ENCODE measurements at regions not wholly inside any gene's neighbourhood (a gene's known extent, or its start where the extent isn't known, plus 50 kb on each side); places are given as distances from the start of the nearest gene placed in this dataset.
A peak's percentile ranks its signal among the peaks of the same experiment; 100 is the strongest.

GRCh38 chr5:168106008-168106761, 185.3 kb upstream of the WWC1 start:
- H3K4me3 Mint-ChIP-seq, result no peak overlapping the region
- H3K27me3 Mint-ChIP-seq, result peaks cover 14% of the 10 kb centered on the region
- no peaks in the 10 kb centered on the region for H3K36me3 Mint-ChIP-seq
- H3K27ac Mint-ChIP-seq, result no peak overlapping the region
- no peaks in the 10 kb centered on the region for H3K9me3 Mint-ChIP-seq
- H3K4me1 Mint-ChIP-seq, result no peaks in the 10 kb centered on the region
- no peak for DNase-seq

DNA sequence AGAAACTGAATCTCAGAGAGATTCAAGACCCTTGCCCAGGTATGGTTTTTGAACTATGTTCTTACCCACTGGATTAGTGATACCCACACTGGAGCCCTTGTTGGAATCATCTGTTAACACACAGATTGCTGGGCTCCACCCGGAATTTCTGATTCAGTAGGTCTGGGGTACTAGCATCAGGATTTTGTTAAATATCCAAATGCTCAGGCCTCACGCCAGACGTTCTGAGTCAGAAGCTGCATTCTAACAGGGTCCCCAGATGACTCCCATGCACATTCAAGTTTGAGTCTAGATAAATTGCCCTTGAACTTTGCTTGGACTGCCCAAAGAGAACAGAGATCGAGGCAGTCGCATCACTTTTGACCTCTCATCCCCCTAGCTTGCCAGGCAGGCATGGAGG, 182.0 kb upstream of the WWC1 start:
- Mint-ChIP-seq H3K36me3 (no peaks in the 10 kb centered on the region), H3K9me3 (no peaks in the 10 kb centered on the region), H3K27ac (no peak overlapping the region), H3K27me3 (peaks cover 25% of the 10 kb centered on the region), H3K4me1 (no peaks in the 10 kb centered on the region), H3K4me3 (no peak overlapping the region)
- DNase-seq, result no peak

DNA sequence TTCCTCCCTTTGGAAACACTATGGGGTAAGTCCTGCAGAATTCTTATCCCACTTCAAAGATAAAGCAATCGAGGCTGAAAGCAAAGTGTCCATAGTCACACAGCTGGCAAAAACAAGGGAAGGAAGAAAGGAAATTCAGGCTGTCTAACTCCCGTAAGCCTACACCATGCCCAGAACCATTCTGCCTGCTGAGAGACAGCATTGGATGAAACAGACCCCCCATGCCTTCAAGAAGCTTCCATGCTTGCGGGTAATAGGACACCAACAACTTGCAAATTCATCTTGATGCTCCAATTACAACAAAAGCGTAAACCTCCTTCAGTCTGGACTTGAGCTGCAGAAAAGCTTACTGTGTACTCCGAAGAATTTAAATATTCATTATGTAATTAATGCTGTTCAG, 181.1 kb upstream of the WWC1 start:
- Mint-ChIP-seq H3K9me3 (no peaks in the 10 kb centered on the region), H3K4me1 (no peaks in the 10 kb centered on the region), H3K36me3 (no peaks in the 10 kb centered on the region), H3K4me3 (no peak overlapping the region), H3K27me3 (peaks cover 21% of the 10 kb centered on the region), H3K27ac (no peak overlapping the region)
- no peak for DNase-seq

DNA sequence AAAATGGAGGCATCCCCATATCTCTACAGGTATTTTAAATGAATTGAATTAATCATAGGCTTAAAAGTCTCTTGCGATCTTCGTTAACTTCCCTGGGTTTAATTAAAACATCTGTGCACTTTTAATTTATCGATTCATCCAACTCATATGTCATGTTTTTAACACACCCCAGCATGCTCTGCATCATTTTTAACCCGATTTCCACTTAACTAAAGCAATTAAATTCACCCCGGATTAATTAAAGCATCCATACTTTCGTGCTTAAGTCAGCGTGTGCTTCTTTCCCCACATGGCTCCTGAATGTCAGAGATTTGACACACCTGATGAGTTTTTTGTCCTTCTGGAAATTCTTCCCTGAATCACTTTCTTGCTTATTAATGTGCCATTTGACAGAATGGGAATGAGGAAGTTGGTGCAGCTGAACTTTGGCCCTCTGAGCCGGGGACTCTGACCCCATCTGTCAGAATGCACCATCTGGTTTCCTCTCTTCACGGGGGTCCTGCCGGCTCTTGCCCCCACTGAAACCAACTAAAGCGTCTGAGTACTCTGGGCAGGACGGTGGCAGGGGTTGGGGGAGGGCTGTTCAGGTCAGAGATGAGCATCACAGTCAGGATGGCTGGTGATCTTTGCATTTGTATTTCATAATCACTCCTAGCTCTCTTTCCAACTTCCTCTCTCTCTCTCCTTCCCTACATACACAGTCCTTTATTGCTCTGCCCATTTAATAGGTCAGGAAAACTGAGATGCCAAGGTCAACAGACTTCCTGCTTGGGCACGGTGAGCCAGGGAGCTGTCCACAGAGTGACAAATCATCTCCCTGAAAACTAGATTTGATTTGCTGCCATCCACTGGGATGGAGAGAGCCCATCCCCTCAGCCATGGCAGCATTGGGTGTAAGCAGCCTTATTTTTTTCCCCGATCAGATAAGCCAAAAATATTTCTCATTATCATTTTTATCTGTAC, 180.3 kb upstream of the WWC1 start:
- H3K9me3 Mint-ChIP-seq, result no peaks in the 10 kb centered on the region
- H3K27me3 Mint-ChIP-seq, result peaks cover 21% of the 10 kb centered on the region
- no peak overlapping the region for H3K27ac Mint-ChIP-seq
- DNase-seq, result no peak
- H3K4me1 Mint-ChIP-seq, result no peaks in the 10 kb centered on the region
- no peak overlapping the region for H3K4me3 Mint-ChIP-seq
- H3K36me3 Mint-ChIP-seq, result no peaks in the 10 kb centered on the region

DNA sequence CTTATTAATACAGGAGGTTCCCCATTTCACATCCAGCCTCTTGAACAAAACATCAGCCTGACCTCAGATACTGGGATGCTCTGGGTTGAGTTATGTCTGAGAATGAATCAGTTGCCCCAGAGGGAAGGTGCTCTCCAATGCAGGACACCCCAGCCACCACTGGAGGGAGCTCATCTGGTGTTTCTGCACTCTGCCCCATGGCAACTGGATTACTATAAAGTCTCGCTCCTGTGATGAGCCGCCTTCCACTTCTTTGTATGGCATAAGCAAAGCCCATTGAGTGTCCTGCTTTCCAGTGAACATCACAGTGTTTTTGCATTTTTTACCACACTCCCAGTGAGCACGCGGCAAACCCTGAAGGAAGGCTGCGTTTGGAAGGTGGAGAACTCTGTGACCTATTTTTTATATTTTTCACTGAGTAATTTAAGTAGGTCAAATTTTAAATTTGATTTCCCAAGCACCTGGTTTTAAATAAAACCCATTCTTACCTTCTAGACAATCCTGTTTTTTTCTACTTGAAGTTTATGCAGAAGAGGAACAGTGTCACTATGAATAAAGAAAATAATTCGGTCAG, 176.9 kb upstream of the WWC1 start:
- no peak overlapping the region for H3K4me3 Mint-ChIP-seq
- no peaks in the 10 kb centered on the region for H3K36me3 Mint-ChIP-seq
- H3K9me3 Mint-ChIP-seq, result no peaks in the 10 kb centered on the region
- H3K27ac Mint-ChIP-seq, result no peak overlapping the region
- H3K4me1 Mint-ChIP-seq, result no peaks in the 10 kb centered on the region
- DNase-seq, result peak; percentile 46
- peaks cover 18% of the 10 kb centered on the region for H3K27me3 Mint-ChIP-seq

- peaks cover 6% of the 10 kb centered on the region for H3K4me1 Mint-ChIP-seq
- DNase-seq, result no peak
- no peak overlapping the region for H3K27ac Mint-ChIP-seq
- H3K27me3 Mint-ChIP-seq, result no peaks in the 10 kb centered on the region
- H3K4me3 Mint-ChIP-seq, result no peak overlapping the region
- H3K9me3 Mint-ChIP-seq, result no peaks in the 10 kb centered on the region
- H3K36me3 Mint-ChIP-seq, result no peaks in the 10 kb centered on the region
Measured at GRCh38 chr5:168117469-168117868, 174.0 kb upstream of the WWC1 start.

DNA sequence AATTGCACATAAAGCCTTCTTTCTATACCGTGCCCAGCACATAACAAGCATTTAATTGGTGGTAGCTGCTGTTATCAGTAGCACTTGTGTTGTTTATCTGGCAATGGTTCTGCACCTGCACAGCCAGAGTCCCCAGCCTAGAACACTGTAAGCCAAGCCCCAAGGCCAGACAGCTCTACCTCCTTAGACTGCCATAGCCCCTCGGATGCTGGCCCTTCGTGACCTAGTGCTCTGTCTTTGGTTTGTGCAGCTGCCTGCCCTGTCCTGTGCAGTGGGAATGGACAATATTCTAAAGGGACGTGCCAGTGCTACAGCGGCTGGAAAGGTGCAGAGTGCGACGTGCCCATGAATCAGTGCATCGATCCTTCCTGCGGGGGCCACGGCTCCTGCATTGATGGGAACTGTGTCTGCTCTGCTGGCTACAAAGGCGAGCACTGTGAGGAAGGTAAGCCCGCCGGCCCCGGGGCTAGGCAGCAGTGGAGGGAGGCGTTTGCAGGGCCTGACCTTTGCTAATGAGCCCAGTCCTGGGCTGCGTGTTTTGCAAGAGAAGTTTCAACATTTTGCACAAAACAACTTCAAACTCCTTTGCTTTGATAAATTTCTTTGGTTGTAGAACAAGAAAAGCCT, 173.3 kb upstream of the WWC1 start:
- Mint-ChIP-seq H3K36me3 (no peaks in the 10 kb centered on the region), H3K9me3 (peaks cover 1% of the 10 kb centered on the region), H3K4me1 (peaks cover 6% of the 10 kb centered on the region), H3K4me3 (no peak overlapping the region), H3K27me3 (no peaks in the 10 kb centered on the region), H3K27ac (no peak overlapping the region)
- no peak for DNase-seq

GRCh38 chr5:168120401-168121137, 170.9 kb upstream of the WWC1 start:
- no peaks in the 10 kb centered on the region for H3K36me3 Mint-ChIP-seq

DNA sequence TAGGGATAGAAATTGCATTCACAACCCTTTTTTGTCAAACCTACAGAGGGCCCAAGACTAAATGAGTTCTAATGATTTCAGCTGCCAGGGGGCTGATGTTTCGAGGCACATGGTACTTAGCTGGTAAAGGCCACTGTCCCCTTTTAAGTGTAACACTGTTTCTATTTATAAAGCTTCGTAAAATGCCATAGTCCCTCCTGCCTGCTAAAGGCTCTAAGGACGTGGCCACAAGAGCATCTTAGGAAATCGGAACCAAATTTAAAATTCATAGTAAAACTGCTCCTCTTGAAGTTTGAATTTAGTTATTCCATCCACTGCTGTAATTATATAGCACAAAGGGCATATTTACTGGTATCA, 170.3 kb upstream of the WWC1 start:
- H3K4me1 Mint-ChIP-seq, result peaks cover 23% of the 10 kb centered on the region
- no peak for DNase-seq
- no peak overlapping the region for H3K4me3 Mint-ChIP-seq
- H3K36me3 Mint-ChIP-seq, result no peaks in the 10 kb centered on the region
- no peaks in the 10 kb centered on the region for H3K27me3 Mint-ChIP-seq
- peaks cover 4% of the 10 kb centered on the region for H3K9me3 Mint-ChIP-seq
- peak overlapping the region; percentile 60 for H3K27ac Mint-ChIP-seq

More at GRCh38 chr5:168120401-168121137, 170.9 kb upstream of the WWC1 start:
- Mint-ChIP-seq H3K9me3 (peaks cover 4% of the 10 kb centered on the region), H3K27ac (peak overlapping the region; percentile 60), H3K27me3 (no peaks in the 10 kb centered on the region), H3K4me3 (no peak overlapping the region), H3K4me1 (peaks cover 23% of the 10 kb centered on the region)
- DNase-seq, result no peak

DNA sequence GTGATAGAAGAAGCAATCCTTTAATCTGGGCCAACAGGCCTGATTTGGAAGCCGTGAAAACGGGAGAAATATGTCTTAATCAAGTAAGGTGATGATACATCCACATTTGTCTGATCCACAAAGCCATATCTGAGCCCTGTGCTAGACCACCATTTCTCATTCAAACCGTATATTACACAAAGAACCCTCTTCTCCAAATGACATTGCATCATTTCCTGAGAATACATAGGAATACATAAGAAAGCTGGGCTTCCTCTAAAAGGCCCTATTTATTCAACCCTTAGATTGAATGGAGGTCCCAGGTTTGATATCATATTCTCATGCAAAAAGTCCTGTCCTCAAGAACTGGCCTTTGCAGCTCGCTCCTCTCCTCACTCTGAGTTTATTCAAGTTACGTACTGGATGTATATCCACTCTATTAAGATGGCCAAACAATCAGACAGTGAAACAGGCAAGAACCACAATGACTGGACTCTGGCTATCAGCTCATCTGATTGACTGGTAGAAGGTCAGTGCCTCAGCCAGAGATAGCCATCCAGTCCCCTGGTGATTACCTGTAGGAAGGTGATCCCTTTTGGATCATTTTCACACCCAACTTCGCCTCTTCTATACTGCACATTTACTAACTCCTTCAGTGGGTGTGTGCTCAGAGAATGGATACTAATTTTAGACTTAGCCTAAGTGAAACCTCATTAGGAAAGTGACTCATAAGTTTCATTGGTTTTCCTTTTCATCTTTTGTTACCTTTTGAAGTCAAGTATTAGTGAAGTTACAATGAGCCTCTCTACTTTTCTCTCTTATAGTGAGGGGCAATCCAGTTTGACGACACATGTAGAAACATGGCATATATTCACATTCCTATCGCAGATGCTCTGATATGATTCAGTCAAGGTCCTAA, 167.6 kb upstream of the WWC1 start:
- peaks cover 8% of the 10 kb centered on the region for H3K27me3 Mint-ChIP-seq
- no peak for DNase-seq
- no peaks in the 10 kb centered on the region for H3K36me3 Mint-ChIP-seq
- H3K27ac Mint-ChIP-seq, result peak overlapping the region; percentile 71
- peaks cover 4% of the 10 kb centered on the region for H3K9me3 Mint-ChIP-seq
- H3K4me3 Mint-ChIP-seq, result peak overlapping the region; percentile 13
- peaks cover 23% of the 10 kb centered on the region for H3K4me1 Mint-ChIP-seq

DNA sequence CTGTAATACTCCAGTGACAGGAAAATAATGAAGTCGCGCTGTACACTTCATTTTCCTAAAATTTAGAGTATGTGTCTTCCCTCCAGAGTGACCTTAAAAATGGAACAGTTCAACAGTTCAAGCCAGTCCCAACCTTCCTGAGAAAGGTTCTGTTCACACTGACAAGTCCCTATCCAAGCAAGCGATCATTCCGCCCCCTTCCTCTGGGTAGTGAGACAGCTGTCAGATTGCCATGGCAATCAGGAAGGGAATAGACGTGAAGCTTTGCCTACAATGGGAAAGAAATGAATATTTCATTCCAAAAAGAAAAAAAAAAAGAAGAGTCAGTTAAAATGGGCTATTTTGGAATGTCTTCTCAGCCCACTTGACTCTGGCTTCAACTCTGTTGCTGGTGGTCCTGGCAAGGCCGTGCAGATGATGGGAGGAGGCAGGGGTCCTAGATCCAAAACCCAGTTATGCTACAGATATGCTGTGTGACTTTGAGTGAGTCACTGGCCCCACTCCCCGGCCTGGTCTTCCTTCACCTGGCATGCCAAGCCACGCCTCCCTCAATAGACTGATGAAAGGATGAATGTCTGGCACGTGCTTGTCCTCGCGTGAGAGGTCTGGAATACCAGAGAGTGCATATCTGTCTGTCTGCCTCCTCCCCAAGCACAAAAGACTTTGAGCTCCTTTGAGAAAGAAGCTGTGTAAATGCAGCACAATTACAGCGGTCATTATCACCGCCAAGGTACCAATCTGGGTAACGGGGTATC, 165.8 kb upstream of the WWC1 start:
- Mint-ChIP-seq H3K36me3 (no peaks in the 10 kb centered on the region), H3K9me3 (peaks cover 5% of the 10 kb centered on the region), H3K27me3 (peaks cover 14% of the 10 kb centered on the region), H3K4me1 (peaks cover 20% of the 10 kb centered on the region), H3K27ac (no peak overlapping the region), H3K4me3 (no peak overlapping the region)
- DNase-seq, result no peak

- H3K36me3 Mint-ChIP-seq, result no peaks in the 10 kb centered on the region
- DNase-seq, result no peak
- no peak overlapping the region for H3K27ac Mint-ChIP-seq
- H3K4me3 Mint-ChIP-seq, result no peak overlapping the region
- peaks cover 17% of the 10 kb centered on the region for H3K4me1 Mint-ChIP-seq
- peaks cover 5% of the 10 kb centered on the region for H3K9me3 Mint-ChIP-seq
- peaks cover 14% of the 10 kb centered on the region for H3K27me3 Mint-ChIP-seq
Measured at GRCh38 chr5:168126606-168127005, 164.8 kb upstream of the WWC1 start.

- H3K4me1 Mint-ChIP-seq, result peaks cover 17% of the 10 kb centered on the region
- DNase-seq, result no peak
- peaks cover 14% of the 10 kb centered on the region for H3K27me3 Mint-ChIP-seq
- H3K36me3 Mint-ChIP-seq, result no peaks in the 10 kb centered on the region
- H3K27ac Mint-ChIP-seq, result no peak overlapping the region
- H3K9me3 Mint-ChIP-seq, result peaks cover 5% of the 10 kb centered on the region
- H3K4me3 Mint-ChIP-seq, result no peak overlapping the region
Measured at GRCh38 chr5:168128111-168128510, 163.3 kb upstream of the WWC1 start.

All from activated naive CD8-positive, alpha-beta T cell treated with anti-CD3 and anti-CD28 coated beads for 36 hours (primary cell).